HG02623 (cell line): ENCODE measurements at regions not wholly inside any gene's neighbourhood (a gene's known extent, or its start where the extent isn't known, plus 50 kb on each side); places are given as distances from the start of the nearest gene placed in this dataset.

ENCODE experiments used
- ATAC-seq: cut with Tn5 transposase; IDR thresholded peaks from one replicate; pipeline ENCODE4 v1.9.1; 2021; ENCODE audit warnings: moderate library complexity; ENCODE audit not compliant: unreplicated experiment

DNA sequence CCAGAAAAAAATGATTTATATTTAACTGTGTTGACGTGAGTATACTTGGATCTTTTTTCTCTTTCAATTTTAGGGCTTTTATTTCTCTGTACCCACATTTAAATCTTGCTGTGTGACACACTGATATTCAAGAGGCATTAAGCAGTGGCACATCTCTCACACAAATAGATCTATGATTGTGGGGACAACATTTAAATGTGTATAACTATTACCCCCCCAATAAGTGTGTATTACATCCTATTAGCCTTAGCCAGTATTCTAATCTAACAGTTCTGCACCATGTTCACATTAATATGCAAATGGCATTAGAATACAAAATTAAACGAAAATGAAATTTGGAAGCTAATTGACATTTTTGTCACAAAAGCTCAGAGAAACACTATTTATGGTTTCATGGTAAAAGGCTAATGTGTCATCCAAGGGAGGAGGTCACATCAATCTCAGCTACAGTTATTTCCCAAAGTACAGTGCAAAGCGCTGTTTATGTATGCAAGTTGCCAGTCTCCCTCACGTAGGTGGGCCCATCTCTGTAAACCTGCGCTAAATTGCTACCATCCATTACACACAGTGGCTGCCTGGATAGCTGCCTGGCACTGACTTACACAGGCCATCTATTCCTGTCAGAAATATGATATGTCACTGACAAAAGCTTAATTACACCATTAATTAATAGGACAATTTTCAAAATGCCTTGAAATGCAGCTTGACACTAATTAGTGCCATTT lies 984.7 kb upstream of the PCDH9 start:
- no peak for ATAC-seq

DNA sequence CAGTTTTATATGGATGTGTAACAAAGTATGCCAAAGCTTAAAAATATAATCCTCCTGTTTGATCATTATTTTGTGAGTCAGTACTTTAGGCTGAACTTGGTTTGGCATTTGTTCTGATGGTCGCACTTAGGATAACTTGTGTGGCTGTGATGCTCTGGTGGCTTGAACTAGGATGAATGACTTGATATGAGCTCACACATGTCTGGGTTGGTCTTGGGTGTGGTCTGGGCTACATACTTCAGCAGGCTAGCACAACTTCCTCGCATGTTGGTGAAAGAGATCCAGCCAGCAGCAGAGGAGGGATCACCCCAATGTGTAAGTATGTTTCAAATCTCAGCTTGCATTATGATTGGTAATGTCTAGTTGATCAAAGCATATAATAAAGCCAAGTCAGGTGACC lies 969.1 kb upstream of the PCDH9 start:
- ATAC-seq = no peak

DNA sequence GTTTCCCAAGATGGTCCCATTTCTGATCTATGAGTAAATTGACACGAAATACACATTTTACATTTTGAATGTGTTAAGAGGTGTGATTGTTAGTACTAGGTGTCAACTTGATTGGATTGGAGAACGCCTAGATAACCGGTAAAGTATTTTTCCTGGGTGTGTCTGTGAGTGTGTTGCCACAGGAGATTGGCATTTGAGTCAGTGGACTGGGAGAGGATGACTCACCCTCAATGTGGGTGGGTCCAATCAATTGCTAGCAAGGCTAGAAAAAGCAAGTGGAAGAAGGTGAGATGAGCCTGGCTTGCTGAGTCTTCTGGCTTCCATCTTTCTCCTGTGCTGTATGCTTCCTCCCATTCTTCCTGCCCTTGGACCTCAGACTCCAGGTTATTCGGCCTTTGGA lies 960.7 kb upstream of the PCDH9 start:
- no peak for ATAC-seq

DNA sequence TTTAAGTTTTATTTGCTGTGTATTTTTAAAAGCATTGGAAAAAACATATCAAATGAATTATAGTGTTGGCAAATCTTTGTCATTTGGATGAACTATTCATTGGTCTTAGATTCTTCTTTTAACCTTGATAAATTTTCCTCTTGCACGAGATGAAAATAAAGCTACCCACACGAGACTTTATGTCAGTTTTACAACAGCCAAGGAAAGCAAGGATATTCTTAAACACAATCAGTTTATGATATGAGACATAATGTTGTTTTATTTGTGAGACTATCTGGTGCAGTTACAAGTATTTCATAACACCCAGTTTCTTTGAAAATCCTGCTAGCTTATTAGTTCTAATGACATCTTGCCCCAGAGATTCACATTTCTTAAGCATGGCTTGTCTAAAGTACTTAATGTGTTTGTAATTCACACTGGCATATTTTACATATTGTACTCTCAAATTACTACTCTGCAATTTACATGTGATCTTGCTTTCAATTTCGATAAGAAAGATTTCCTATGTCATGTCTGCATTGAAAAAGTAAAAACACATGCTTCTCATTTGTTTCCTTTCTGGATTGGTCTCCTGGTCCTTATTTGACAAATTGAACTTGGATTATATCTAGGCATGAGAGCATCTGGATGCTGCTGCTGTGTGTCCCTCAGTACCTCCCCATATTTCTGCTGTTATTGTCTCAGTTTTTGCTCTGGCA lies 955.5 kb upstream of the PCDH9 start:
- no peak for ATAC-seq

DNA sequence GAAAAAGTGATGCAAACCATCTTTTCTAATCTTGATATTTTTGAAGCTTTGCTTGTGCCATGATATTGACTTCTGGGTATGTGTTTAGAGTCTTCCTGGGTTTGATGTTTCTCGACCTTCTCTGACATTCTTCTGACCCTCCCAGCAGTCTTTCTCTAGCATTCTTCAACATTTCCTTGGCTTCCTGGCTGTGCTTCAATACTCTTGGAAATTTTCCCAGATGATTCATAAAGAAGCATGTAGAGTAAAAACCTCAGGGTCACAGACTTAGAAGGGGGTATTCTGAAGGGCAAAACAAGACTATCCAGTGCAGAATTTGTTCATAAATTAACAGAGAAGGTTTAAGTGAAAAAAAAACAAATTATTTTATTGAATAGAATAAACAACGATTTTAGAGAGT lies 946.3 kb upstream of the PCDH9 start:
- no peak for ATAC-seq

DNA sequence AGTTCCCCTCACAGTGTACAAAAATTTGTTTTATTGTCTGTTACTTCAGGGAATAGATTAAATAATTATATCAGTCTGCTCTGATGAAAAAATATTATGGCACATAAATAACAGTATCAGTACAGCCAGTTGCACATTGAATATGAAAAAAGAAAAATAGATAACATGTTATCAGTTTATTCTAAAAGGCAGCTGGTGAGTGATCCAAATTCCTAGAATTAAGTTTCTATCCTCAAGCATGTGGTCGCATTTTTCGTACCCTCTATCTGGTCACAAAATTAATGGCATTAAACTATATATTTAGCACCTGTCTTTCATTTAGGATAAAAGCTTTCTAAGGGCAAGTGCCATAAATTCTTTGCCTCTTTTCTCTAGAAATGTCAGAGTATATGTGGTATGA lies 944.8 kb upstream of the PCDH9 start:
- ATAC-seq = no peak

DNA sequence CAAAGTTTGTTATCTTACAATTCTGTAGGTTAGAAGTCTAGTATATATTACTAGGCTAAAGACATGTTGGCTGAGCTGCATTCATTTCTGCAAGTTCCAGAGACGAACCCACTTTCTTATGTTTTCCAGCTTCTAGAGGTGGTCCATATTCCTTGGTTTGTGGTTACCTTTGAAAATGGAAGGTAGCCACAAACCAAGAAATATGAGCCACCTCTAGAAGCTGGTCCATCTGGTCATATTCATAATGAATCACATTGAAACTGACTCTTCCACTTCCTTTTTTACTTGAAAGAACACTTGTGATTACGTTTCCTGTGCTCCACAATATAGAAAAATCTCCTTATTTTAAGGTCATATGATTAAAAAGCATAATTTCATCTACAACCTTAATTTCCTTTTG lies 943.0 kb upstream of the PCDH9 start:
- no peak for ATAC-seq

DNA sequence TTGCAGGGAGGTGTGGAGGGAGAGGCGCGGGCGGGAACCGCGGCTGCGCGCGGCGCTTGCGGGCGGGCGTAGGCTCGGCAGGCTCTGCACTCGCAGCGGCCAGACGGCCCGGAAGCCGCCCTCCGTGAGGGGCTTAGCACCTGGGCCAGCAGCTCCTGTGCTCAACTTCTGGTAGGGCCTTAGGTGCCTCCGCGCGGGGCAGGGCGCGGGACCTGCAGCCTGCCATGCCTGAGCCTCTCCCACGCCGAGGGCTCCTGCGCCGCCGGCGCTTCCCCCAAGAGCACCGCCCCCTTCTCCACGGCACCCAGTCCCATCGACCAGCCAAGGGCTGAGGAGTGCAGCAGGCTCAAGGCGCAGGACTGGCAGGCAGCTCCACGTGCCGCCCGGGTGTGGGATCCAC lies 940.8 kb upstream of the PCDH9 start:
- no peak for ATAC-seq

DNA sequence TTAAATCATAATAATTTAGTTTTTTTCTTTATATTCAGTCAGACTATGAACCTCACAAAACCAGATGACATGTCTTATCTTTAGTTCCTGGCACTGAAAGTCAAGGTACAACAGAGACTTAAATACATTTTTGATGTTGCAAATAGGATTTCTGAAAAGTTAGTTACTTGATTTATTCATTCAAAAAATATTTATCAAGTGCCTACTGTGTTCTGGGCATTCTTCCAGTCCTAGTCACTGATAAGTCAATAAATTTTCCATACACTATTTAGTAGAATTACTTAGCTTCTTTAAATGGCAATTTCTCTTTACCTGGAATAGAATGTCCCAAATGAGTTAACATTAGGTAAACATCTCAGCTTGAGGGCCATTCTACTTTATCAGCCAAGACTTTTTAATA lies 938.3 kb upstream of the PCDH9 start:
- no peak for ATAC-seq

DNA sequence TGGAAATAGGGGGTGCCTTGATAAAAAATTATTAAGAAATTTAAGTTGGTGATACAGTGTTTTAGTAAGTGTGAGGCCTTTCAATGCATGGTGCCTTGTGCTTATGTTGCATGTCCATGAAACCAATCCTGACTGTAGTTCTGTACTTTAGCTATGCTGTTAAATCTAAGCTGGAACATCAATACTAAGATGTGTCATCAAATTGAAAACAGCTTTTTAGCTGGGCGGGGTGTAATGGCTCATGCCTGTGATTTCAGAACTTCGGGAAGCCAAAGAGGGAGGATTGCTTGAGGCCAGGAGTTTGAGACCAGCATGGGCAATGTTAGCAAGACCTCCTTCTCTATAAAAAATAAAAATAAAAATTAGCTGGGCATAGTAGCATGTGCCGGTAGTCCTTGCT lies 930.3 kb upstream of the PCDH9 start:
- no peak for ATAC-seq

DNA sequence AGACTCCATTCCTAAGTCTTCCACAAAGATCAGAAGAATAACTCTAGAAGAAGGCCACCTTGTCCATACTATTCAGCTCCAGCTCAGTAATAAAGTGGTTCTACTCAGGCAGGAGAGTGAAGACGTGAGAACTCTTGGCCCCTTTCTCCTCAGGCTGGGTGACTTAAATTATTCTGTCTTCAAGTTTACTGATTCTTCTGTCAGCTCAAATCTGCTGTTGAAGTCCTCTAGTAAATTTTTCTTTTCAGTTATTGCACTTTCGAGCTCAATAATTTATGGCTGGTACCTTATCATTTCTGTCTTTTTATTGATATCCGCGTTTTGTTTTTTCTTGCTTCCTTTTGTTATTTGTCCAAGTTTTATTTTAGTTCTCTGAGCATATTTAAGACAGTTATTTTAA lies 922.3 kb upstream of the PCDH9 start:
- no peak for ATAC-seq

DNA sequence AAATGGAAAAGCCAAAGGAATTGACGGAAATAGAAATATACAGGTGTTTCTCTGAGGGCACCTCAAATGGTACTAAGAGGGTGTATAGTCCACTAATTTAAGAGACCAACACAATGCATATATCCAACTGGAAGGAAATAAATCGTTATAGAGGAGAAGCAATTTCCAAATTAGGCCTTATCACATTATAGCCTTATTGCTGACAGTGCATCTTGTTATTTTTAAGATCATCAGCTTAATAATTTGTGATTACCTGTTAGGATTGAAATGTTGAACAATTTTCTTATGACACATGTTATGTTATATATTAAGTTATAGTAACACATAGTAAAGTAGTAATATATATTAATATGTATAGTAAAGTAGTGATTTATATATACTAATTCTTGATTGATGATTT lies 915.7 kb upstream of the PCDH9 start:
- ATAC-seq = no peak

DNA sequence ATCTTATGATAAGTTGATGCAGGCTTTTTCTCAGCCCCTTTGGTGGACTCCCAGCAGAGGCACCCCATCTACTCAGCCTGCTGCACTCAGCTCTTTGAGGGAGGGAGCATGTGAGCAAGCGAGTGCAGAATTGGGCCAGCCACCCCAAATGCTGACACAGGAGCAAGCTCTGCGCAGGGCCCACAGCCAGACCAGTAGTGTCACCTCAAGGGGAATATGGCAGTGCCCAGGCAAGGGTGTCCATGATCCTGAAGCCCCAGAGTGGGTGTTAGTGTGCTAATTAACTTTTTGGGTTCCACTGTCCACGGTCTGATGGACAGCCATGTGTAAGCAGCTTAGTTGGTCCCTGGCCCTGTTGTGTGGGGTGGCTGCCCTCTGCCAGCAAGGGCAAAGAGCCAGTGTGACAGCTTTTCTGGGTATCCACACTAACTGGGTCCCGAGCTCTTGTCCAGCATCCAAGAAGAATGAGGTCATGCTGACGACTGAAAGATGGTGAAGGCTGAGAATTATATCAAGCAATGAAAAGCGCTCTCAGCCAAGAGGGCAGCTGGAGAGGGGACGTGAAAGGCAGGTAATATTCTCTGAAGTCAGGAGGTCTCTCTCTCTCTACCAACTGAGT lies 898.3 kb upstream of the PCDH9 start:
- no peak for ATAC-seq

DNA sequence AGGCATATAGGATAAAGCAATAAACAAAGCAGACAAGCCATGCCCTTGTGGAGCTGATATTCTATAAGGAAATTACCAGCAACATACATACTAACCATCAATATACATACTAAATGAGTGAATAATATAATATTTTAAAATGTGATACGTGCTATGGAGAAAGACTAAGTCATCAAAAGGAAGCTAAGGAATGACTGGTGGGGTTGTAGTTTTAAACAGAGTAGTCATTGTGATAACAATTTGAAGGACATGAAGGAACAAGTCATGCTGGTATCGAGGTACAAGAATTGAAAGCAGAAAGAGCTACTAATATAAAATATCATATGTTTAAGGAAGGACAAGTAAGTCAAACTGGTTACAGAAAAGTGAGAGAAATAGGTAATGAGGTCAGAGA lies 894.9 kb upstream of the PCDH9 start:
- ATAC-seq = no peak

DNA sequence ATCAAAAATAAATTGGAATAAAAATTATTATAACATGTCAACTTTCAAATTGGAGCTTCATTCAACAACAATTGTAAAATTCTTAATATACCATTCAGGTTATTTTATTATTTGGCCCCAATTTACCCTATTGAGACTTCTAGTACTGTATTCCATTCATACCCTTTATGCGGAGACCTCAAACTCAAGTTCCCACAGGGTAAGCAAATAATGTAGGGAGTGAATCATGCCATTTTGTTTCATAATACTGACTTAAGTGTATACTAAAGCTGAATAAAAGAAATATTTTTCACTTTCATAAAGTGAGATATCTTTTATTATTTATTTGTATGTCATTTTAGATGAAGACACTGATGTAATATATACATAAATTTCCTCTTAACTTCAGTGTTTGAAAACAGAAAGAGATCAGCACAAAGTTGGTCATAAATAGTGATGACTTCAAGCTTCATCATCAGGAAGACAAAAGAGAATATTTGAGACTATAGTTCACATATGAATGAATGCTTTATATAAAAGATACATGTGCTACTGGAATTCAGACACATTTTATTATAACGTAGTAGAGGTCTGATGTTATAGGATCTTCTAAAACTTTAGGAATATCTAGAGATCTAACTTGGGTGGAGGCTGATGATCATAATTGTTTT lies 894.4 kb upstream of the PCDH9 start:
- ATAC-seq = no peak

DNA sequence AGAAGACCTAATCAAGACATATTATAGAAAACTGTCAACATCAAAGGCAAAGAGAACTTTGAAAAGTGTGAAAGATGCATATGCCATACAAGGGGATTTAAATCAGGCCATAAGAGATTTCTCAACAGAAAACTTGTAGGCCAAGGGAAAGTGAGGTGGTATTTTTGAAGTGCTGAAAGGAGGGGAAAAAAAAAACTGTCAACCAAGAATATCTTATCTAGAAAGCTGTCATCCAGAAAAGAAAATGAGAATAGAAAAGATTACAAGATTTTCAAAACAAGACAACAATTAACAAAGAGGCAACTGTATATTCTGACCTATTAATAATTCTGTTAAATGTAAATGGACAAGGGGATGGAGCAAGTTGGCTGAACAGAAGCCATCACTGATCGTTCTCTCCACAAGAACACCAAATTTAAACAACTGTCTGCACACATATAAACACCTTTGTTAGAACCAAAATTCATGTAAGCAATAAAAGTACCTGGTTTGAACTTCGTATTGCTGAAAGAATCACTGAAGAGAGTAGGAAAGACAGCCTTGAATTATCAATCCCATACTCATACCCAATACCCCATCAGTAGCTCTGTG lies 880.1 kb upstream of the PCDH9 start:
- ATAC-seq = no peak

DNA sequence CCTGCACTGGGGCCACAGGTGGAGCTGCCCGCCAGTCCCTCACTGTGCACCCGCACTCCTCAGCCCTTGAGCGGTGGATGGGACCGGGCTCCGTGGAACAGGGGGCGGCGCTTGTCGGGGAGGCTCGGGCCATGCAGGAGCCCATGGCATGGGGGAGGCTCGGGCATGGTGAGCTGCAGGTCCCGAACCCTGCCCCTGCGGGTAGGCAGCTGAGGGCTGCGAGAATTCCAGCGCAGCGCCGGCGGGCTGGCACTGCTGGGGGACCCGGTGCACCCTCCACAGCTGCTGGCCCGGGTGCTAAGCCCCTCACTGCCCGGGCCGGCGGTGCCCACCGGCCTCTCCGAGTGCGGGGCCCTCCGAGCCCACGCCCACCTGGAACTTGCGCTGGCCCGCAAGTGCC lies 877.5 kb upstream of the PCDH9 start:
- ATAC-seq = no peak

DNA sequence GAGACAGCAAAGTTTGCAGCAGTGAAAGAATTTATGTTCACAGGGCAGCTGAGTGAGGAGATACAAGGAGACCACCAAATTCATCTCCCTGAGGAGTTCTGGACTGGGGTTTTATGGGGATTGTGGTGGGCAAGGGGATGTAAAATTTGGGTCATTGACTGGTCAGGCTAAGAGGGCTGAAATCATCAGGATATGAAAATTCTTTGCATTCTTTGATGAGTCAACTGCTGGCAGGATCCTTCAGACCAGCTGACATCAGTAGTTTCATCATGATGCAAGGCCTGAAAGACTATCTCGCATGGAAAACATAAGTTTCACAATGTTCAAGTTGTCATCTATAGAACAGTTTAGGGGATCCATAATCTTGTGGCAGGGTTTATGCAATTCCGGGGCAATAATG lies 869.5 kb upstream of the PCDH9 start:
- ATAC-seq = no peak

DNA sequence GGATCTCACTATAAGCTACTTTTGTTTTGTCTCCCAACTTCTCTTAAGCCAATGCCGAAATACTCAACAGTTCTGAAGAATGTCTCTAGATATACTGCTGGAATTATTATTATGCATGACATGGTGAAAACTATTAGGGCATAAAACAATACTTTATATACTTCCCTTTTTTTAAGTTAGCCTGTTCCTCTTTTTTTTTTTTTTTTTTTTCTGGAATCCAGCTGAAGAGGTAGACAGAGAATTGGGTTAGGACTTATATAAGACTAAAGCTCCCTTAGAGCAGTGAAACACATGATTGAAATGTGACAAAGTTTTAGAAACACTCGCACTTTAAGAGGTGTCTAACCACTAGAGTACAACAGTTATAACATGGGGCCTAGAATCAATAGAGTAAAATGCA lies 850.9 kb upstream of the PCDH9 start:
- ATAC-seq = no peak

DNA sequence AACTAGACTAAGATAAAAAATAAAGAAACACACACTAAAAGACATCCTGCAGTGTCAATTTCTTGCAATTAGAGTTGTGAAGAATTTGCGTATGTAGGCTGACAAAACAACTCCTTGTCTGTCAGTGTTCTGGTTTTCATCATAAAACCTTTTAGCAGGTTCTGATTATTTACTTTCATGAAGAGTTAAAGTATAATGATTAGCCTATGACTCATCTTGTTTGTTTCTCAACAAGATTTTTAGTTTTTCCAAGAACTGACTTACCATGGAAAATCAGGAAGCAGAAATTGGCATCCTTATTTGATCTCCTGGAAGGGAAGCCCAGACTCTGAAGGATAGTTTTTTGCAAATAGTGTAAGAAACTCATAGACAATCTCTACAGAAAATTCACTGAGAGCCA lies 848.7 kb upstream of the PCDH9 start:
- ATAC-seq = no peak

DNA sequence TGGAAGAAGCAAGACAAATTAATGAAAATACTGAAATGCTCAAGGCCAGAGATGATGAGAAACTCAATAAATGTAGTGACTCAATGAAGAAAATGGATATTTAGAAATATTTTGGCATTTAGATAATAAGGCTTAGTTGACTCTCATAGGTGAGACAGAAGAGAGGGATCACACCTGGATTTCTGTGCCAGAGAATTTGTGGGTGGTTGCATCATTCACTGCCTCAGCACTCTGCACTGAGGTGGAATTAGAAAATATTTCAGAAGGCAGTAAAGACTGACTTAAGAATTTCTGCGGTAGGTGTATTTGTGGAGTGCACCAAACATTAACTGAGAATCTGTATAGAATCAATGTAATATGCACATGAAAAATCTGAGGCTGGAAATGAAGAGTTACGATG lies 848.3 kb upstream of the PCDH9 start:
- ATAC-seq = no peak

DNA sequence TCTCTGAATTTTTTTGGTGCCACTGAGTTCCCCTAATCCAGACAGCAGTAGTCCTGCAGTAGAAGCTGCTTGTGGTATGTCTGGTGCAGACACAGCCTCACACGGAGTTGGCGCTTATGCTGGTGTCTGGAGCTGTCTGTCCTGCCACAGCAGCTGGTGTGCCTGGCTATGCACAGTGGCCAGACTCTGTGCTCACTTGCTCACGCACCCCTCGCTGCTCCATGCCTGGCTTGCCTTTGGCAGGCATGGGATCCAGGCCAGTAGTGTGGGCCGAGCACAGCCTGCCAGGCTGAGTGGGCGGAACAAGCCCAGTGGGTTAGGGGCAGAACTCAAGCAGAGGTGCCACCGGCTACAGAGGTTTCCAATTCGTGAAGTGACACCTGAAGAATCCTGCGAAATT lies 845.9 kb upstream of the PCDH9 start:
- no peak for ATAC-seq
